HL-60/S4 treated with retinoic acid at 250 ng/mL for 4 days and 3 days (cell line): ENCODE measurements at regions not wholly inside any gene's neighbourhood (a gene's known extent, or its start where the extent isn't known, plus 50 kb on each side); places are given as distances from the start of the nearest gene placed in this dataset.

Experiments used
- in situ Hi-C: fragments of 300-500 bp; cut with MboI; formaldehyde crosslinking; loops from 2 replicates; pipeline ENCODE4 v1.7.0; 2022; ENCODE audit warnings: low sequenced_read_pairs

DNA sequence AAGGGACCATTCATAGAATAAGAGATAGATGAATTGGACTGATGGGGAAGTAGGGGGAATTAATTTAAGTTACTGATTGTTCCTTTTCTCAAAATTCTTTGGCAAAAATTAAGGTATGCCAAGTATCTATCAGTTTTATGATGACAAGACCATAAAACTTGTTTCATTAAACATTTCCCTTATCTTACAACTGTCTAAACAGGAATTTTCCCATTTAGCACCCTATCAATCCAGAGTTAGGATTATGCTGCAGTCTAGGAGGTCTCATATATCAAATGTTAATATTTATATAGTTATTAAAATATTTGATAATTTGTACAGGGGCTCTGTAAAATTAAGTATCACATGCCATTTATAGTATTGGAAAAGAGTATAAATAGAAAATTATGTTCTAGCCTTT is 51.5 kb upstream of the ARID1B start:
- in situ Hi-C loops: no loop called here

DNA sequence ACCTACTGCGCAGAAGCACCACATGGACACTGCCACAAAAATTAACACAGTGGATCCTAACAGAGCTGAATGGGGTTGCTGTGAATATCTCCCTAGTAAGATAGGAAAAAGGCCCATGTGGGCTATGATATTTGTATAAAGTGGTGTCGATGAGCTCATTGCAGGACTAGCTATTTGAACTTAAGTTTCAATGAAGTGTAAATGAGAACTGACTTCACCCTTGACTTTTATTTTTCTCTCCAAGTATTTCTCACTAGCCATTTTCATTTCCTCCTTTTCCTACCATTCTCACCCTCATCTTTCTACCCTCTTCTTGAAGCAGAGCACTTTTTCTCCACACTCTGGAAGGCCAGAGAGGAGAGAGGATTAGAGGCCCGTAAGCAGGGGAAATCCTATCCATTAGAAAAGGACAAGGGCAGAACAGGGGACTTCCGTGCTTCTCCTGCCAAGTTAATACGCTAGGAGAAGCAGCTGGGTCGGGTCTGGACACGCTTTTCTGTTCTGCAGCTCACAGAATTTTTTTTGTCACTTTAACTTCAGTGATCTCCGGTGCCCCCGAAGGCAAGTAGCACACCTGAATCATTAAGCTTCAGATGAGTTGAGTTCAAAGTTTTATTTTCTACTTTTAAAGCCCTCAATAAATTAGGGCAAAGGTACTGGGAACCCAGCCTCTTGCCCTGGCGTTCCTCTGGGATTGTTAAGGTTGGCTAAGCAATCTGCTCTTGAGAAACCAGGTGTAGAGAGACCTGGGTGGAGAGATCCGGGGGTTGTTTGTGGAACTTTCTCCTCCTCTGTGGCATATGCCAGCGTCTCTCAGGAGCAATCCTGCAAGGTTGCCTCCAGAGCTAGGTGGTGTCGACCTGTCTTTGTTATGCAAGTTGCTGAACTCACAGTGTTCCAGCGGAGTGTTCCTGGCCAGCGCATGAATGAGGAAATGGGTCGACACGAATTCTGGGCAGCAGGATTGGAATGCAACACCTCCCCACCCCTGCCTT is 56.2 kb upstream of the ARID1B start:
- in situ Hi-C loops: no loop called here

DNA sequence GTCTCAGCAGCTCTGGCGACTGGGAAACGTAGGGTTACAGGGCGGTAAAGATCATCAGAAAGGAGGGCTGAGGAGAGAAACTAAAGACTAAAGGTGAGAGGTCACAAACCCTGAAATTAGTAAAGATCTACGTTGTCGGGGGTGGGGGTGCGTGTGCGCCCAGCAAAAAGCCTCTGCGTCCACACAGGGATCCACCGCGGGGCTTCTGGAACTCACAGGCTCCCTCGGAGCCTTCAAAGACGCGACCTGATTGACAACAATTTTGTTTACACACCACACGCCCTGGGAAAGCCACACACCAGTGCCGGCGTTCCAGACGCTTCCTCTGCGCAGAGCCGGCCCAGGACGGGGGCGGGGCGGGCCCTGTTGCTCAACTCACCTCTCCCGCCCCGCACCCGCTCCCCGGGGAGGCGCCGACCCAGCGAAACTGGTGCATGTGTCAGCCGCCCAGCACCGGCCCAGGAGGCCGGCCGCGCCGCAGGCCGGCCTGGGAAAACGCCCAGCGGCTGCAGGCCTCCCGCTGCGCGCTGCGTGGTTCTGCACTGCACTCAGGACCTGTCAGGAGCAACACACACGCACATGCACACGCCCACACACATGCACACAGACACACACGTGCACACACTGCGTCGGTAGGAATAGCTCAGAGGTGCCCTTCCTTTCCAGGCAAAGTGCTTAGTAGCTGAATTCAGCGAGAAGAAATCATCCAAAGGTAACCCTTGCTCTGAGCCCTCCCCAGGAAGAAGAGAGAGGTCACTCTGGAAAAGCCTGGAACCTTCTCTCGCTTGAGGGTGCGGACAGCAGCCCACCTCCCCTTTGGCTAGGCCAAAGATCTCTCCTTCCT is 57.2 kb upstream of the ARID1B start:
- in situ Hi-C loops: no loop called here

DNA sequence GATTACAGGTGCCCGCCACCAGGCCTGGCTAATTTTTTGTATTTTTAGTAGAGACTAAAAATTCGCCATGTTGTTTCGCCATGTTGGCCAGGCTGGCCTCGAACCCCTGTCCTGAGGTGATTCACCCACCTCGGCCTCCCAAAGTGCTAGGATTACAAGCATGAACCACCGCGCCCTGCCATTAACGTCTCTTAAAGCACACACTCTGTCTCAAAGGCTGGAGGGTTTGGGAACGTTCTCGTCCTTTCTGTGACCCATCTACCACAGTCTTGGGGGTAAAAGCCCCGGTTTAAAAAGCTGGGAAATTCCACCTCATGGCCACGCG is 57.8 kb upstream of the ARID1B start:
- in situ Hi-C loops: no loop called here

DNA sequence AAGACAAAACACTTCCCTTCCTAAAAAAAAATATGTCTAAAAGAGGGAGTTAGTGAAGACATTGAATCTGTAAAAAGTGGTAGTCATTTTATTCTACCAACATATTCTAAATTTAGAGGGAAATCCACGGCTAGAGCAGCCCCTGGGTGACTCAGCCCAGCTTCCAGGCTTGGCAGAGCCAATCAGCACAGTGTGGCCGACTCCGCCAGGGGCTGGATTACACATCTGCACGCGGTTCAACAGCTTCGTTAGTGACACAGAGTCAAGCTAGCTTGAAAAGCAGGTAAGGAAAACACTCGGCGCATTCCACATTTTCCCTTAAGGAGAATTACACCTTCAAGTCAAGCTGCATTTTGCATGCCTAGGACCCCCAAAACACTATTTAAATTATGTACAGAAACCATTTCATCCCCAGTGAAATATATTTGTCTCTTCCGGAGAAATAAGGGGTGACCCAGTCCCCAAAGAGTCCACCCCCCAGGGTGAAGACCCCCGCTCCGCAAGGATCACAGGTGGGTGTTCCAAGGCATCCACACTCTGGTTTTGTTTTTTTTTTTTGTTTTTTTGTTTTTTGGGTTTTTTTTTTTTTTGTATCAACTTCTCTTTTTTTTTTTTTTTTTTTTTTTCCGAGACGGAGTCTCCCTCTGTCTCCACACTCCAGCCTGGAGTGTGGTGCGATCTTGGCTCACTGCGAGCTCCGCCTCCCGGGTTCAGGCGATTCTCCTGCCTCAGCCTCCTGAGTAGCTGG is 58.4 kb upstream of the ARID1B start:
- in situ Hi-C loops: no loop called here

DNA sequence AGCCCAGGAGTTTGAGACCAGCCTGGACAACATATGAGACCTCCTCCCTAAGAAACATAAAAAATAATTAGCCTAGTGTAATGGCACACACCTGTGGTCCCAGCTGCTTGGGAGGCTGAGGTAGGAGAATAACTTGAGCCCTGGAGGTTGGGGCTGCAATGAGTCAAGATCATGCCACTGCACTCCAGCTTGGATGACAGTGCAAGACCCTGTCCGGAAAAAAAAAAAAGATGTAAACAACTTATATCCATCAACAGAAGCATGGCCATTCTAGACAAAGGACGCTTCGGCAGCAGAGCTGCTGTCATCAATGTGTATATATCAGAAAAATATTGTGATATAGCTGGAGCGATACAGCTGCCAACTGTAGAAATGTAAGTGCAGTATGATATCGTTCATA is 59.6 kb upstream of the ARID1B start:
- in situ Hi-C loops: no loop called here

DNA sequence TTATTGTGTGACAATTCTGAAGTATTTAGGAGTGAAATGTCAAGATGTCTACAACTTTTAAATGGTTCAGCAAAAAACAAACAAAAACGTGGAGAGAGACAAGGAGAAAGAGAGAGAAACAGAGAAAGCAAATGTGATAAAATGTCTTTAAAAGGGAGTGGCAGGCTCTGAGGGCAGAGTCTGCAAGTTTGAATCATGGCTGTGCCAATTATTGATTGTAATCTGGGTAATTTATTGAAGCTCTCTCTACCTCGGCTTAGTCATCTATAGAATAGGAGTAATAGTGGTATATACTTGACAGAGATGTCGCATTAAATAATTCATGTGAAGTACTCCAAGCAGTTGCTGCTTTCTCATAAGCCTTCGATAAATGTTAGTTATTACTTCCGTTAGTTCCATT is 61.3 kb upstream of the ARID1B start:
- in situ Hi-C loops: no loop called here

DNA sequence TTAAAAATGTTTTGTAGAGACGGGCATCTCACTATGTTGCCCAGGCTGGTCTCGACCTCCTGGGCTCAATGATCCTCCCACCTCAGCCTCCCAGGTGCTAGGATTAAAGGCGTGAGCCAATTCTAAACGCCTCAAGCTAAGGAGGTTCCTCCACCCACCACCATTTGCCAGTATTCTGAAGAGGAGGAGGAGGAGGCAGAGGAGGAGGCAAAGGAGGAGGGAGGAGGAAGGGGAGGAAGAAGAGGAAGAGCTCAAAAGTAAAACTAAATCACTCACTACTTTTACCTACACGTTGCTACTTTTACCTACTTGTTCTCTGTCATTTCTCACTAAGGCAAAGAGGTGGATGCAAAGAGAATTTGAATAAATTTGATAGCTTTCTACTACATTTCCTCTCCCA is 63.6 kb upstream of the ARID1B start:
- in situ Hi-C loops: no loop called here

DNA sequence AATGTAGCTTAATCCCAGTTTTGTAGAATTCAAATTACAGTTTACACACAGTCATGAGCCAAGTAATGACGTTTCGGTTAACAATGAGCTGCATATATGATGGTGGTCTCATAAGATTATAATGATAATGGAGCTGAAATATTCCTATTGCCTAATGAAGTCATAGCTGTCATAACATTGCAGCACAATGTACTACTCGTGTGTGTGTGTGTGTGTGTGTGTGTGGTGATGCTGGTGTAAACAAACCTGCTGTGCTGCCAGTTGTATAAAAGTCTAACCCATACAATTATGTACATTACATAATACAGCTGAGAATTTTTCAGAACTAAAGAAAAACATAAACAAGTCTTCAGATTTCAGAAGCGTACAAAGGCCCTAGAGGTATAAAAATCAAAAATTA is 66.7 kb upstream of the ARID1B start:
- in situ Hi-C loops: no loop called here

DNA sequence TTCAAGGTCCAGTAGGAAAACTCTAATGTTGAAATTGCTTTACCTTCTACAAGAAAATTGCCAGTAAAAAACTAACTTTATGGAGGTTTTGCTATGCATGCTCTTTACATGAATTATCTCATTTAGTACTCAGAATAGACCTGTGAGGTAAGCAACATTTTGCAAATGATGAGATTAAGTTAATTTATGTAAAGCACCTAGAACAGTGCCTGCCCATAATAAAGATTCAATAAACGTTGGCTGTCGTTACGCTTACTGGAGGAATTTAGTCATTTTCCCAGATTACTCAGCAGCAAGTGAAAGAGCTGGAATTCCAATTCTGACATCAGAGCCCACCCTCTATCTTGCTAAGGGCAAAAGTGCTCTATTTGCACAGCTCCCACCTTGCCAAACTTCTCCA is 69.4 kb upstream of the ARID1B start:
- in situ Hi-C loops: no loop called here

DNA sequence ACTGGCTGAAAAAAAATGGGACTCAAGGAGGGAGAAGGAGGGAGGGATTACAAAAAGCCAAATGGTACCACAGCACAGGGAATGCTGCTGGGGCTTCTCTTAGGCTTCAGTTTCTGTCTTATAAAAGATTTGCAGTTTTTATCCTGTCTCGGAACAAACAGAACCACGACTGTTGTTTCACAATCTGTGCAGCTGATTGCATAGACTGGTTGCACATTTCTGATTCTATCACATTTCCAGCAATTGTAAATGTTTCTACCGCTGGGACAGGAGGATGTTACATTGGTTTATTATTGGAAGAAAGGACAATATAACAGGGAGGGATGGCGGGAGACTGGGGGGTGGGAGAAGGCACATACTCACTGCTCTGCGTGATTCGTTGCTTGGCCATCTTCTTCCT is 73.5 kb upstream of the ARID1B start:
- in situ Hi-C loops: no loop called here

DNA sequence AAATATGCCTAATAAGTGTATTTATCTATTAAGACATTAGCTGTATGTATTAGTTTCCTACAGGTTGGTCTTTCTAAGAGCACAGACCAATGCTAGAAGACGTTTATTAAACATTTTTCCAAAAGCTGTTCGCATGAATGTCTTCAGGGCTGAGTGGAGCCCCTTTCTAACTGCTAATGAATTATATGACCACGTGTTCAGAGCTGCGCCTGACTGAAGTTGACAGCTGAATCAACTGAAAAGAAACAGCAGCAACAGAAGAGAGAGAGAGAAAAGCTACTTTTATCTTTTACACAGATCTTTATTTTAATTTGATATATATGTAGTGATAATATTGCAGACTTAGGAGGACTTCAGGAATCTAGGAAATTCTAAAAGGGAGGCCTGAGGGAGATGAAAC is 75.2 kb upstream of the ARID1B start:
- in situ Hi-C loops: no loop called here

DNA sequence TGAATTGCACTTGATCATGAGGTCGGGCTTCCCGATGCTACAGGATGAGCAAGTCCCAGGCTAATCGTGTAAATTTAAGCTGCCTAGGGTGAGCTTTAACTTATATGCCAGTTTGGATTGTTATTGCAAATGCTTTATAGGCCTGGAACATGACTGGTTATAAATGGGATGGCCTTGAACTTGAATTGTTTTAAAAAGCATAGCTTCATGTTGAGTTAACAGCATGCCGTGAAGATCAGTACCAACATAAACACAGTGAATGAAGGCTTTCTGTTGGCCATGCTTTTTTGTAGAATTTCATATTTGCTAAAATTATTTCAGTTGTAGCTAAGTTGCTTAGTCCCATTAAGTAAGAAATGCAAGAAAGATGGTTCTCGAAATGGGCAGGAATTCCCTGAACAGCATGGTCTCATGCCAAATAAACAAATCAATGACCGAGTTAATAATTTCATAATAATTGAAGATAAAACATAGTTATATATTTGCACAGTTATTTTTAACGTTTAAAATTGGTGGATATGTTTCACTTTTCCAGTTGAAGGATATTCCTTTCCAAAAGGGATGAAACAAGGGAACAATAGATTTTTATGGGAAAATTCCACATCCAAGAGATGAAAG is 76.6 kb upstream of the ARID1B start:
- in situ Hi-C loops: no loop called here

DNA sequence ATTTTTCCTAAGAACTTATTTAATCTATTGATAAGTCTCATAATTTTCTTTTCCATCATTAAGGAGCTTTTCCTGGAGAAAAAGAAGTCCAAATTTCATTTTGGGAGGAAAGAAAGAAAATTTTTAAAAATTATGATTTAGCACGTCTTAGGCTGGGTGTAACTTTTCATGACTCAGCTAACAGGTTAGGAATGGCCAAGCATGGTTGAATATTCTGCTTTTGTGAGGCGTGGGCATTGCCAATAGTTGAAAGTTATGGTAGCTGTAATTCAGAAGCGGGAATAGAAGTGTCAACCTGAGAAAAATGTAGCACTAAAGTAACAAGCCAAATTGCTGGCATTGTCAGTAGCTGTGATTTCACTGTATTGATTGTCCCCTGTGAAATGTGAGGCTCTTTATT is 77.2 kb upstream of the ARID1B start:
- in situ Hi-C loops: no loop called here

DNA sequence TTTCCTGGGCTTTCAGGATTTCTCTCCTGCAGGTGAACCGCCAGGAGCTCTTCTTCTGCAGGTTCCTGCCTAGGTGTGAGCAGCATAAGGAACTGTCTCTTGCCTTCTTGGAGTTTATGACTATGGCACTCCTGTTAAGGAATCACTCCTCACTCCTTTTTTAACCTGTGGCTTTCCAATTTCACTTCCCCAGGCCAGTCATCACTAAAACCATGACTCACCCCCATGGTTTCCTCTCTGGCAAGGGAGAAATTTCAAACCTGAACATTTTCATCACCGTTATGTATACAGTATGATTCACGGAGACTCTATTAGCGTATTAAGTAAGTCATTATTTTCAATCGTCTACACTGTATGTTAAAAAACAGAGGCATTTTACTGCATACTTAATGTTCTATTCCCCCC is 78.2 kb upstream of the ARID1B start:
- in situ Hi-C loops: no loop called here

DNA sequence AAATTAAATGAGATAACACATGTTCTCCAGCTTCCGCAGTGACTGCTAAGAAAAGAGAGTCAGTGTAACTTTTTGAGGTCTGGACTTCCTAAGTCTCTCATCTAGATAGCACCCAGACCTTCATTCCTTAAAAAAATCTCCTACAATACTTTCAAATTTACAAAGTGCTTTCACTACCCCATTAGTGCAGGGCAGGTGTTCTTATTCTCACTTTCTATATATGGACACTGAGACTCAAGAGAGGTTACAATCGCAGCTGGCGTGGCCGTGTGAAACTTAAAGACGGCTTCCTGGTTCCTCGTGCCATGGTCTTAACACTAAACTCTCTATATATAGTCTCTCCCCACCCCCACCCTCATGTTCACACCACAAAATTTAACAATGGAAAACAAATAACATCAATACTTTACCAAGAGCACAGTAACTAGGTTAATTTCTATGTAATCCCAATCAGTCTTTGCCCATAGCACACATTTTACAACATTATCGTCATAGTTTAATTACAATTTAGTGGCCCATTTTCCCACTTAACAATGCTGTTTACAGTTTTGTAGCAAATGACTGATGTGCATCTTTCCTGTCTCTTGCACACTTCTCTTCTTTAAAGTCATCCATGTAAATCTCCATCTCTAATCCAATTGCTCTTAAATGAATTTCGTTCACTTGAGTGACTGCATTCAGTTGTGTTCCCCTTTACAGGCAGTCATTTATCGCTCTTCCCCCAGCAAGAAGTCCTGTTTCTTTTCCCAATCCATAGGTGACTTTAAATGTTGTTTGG is 78.8 kb upstream of the ARID1B start:
- in situ Hi-C loops: no loop called here

DNA sequence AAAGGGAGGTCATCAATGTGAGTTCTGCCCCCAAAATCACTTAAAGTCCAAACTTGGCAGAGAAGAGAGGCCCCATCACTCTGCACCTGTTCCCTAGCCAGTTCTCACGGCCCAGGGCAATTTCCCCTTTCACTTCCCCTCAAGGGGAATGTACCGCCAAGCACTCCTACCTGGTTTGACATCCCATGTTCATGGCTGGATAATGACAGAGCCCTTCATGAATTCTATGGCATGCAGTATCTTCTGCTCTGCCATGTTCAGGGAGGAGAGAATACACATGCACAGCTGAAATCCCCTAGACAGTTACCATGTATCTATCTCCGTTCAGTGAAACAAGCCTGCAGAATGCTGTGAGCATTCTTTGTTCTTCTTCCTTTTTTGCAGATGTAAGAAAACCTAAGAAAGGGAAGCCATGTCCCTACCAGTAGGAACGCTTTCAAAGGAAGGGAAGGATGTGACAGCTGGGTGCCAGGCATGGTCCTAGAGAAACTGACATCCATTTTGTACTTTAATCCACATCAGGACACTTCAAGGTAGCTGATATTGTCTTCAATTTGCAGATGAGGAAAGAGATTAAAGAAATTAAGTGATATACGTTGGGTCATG is 79.8 kb upstream of the ARID1B start:
- in situ Hi-C loops: no loop called here

DNA sequence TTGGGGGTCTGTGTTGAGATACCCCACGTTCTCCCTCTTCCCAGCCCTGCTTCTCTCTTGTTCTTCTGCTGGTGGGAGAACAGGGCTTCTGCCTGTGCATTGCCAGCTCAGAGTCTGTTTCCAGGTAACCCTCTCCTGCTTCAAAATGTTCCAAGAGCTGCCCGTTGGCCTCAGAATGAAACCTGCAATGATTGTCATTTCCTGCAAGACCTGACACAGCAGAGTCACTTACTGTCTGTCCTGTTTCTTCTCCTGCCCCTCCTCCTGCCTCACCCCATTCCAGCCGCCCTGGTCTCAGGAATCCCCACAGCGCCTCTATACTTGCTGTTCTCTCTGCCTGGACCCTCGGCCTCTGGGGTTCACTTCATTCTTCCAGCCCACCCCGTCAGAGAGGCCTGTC is 81.4 kb upstream of the ARID1B start:
- in situ Hi-C loops: no loop called here

DNA sequence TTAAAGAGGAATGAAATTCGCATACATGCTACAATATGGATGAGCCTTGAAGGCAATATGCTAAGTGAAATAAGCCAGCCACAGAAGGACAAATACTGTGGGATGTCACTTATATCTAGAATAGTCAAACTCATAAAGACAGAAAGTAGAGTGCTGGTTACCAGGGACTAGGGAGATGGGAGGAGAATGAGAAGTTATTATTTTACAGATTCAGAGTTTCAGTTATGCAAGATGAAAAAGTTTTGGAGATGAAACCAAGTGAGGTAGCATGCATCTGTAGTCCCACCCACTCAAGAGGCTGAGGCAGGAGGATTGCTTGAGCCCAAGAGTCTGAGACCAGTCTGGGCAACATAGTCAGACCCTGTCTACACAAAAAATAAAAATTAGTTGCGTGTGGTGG is 82.5 kb upstream of the ARID1B start:
- in situ Hi-C loops: no loop called here

DNA sequence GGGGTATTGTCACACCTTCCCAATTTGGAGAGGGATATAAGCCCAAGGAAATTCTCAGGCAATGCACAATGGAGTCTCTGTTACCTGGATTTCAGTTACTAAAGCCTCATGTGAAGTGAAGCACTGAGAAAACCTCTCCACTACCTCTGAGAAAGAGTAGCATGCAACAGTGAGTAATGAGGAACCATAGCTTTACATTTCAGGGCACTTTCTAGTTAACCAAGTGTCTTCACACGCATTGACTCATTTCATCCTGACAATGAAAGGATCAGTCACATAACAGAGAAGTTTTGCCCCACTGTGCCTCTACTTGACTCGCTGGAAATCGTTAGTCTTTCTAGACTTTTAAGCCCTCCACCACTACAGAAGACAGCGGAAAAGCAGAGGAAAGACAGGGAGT is 86.2 kb upstream of the ARID1B start:
- in situ Hi-C loops: no loop called here
